Breast epithelium (tissue), 4 donors: ENCODE measurements at regions not wholly inside any gene's neighbourhood (a gene's known extent, or its start where the extent isn't known, plus 50 kb on each side); places are given as distances from the start of the nearest gene placed in this dataset.

ENCODE experiments used
- DNase-seq, 2 donors: peaks; one replicate each; pipeline ENCODE4 v3.0.0-alpha.2; 2019; ENCODE audit warnings: low spot score in 2 of 2
- H3K27ac ChIP-seq, 2 donors: fragments of 200-600 bp; sonication (generic) in 1 of 2; one replicate each; pipeline ENCODE4 v1.5.1; 2016 to 2019; ENCODE audit warnings: mild to moderate bottlenecking in 1 of 2
- H3K27me3 ChIP-seq, 2 donors: fragments of 200-600 bp; sonication (generic) in 1 of 2; one replicate each; pipeline versions ENCODE4 v1.5.1 to v1.6.0; 2017 to 2019; ENCODE audit warnings: control low read depth in 1 of 2, mild to moderate bottlenecking in 1 of 2
- H3K36me3 ChIP-seq: fragments of 200-600 bp; one replicate; pipeline ENCODE4 v1.5.1; 2019
- H3K4me1 ChIP-seq, 2 donors: fragments of 200-600 bp; sonication (generic); one replicate each; pipeline ENCODE4 v1.5.1; 2016 to 2019; ENCODE audit warnings: control low read depth in 1 of 2
- H3K4me3 ChIP-seq, 3 donors: fragments of 200-600 bp; sonication (generic); 1 replicate in 2 of 3; 2 replicates in 1 of 3; pipeline ENCODE4 v1.5.1; 2016 to 2019; ENCODE audit warnings: mild to moderate bottlenecking in 3 of 3, moderate library complexity in 2 of 3
- H3K9me3 ChIP-seq, 2 donors: fragments of 200-600 bp; sonication (generic) in 1 of 2; one replicate each; pipeline ENCODE4 v1.5.1; 2016 to 2019; ENCODE audit warnings: control low read depth in 1 of 2
- POLR2A ChIP-seq: fragments of 450-650 bp; IDR thresholded peaks from one replicate; pipeline ENCODE4 v1.6.1; 2016; ENCODE audit warnings: antibody characterized with exemption, mild to moderate bottlenecking, moderate library complexity
- POLR2AphosphoS5 ChIP-seq, 3 donors: sonication (generic); formaldehyde crosslinking; IDR thresholded peaks; one replicate each; pipeline ENCODE4 v1.6.1; 2017; ENCODE audit warnings: antibody characterized with exemption in 3 of 3
- intact Hi-C: fragments of 100-400 bp; cut with DNase I; formaldehyde crosslinking; loops from one replicate; pipeline ENCODE4 v1.15.1; 2023; ENCODE audit warnings: low total_unique reads
- TF ChIP-seq, protein P1 (sequence below), 3 donors: fragments of 450-650 bp; IDR thresholded peaks; one replicate each; pipeline ENCODE4 v1.5.1; 2016 to 2017; ENCODE audit warnings: antibody characterized with exemption in 3 of 3, mild to moderate bottlenecking in 3 of 3, moderate library complexity in 3 of 3

DNA sequence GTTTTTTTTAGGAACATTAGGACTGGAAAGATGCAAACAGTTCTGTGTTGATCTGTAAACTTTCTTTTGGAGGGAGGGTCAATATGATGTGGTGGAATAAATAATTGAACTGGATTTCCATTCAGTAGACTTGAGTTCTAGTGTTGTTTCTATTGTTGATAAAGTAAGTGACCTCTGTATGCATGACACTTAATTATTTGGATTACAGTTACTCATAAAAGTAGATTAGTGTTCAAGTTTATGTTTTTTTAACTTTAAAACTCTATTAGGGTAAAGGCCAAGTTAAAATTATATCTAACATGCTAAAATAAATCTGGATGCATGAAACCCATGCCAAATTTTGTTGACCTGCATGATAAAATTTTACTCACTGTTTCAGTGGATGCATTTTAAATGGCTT is 85.4 kb upstream of the NR3C2 start:
- intact Hi-C loops = no loop called here
- no peak for TF ChIP-seq POLR2AphosphoS5 (IDR thresholded peaks at IDR 0.05)
- TF ChIP-seq, protein P1, sequence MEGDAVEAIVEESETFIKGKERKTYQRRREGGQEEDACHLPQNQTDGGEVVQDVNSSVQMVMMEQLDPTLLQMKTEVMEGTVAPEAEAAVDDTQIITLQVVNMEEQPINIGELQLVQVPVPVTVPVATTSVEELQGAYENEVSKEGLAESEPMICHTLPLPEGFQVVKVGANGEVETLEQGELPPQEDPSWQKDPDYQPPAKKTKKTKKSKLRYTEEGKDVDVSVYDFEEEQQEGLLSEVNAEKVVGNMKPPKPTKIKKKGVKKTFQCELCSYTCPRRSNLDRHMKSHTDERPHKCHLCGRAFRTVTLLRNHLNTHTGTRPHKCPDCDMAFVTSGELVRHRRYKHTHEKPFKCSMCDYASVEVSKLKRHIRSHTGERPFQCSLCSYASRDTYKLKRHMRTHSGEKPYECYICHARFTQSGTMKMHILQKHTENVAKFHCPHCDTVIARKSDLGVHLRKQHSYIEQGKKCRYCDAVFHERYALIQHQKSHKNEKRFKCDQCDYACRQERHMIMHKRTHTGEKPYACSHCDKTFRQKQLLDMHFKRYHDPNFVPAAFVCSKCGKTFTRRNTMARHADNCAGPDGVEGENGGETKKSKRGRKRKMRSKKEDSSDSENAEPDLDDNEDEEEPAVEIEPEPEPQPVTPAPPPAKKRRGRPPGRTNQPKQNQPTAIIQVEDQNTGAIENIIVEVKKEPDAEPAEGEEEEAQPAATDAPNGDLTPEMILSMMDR (IDR thresholded peaks at IDR 0.05) = no peak
- no peak for TF ChIP-seq POLR2A
- H3K27ac ChIP-seq = peak overlapping the region in 1 of 2 donors; percentile 3
- no peaks in the 10 kb centered on the region for H3K36me3 ChIP-seq
- H3K4me1 ChIP-seq = no peaks in the 10 kb centered on the region
- H3K9me3 ChIP-seq = peaks cover 10 to 11% of the 10 kb centered on the region in 2 donors
- H3K27me3 ChIP-seq = no peaks in the 10 kb centered on the region
- H3K4me3 ChIP-seq = no peak overlapping the region
- no peak for DNase-seq

DNA sequence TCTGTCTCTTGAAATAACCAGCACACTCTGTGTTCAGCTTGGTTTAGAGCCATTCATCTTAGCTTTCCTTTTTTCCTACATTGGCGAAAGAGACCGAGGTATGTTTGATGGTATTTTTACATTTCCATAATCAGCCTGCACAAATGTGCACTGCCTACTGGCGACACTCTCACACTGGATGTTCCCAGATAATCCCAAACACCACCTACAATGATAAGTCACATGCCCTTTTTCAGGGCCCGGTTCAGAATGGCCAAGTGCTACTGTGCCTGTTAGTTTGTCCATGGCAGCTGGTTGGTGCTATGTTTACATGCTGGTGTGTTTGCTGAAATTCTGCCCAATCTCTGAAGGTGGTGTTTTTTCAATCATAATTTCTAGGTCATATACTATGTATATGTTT is 80.8 kb upstream of the NR3C2 start:
- no peaks in the 10 kb centered on the region for H3K4me1 ChIP-seq
- H3K36me3 ChIP-seq = no peaks in the 10 kb centered on the region
- H3K9me3 ChIP-seq = no peaks in the 10 kb centered on the region
- intact Hi-C loops = no loop called here
- H3K27me3 ChIP-seq = no peaks in the 10 kb centered on the region
- H3K4me3 ChIP-seq = no peak overlapping the region
- DNase-seq = no peak
- no peak overlapping the region for H3K27ac ChIP-seq
- no peak for TF ChIP-seq POLR2AphosphoS5 (IDR thresholded peaks at IDR 0.05)
- no peak for TF ChIP-seq POLR2A
- TF ChIP-seq, protein P1 (IDR thresholded peaks at IDR 0.05) = no peak

DNA sequence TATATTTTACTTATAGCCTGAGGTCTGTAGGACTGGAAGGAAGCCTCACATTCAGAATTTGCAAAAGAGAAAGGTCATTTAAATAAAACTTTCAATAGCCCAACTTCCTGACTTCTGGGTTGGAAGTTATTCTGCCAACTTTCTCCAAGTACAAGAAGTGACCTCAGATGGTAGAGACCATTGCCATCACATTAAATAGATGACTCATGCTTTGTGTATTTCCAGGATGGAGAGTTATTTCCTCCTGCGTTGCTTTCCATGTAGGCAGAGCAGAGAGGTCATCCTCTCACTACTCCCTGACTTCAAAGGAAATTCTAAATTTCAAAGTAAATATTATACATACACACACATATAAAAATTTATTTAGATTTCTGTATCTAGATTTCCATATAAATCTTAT is 73.0 kb upstream of the NR3C2 start:
- Histone ChIP-seq H3K4me1 (no peaks in the 10 kb centered on the region), H3K4me3 (no peak overlapping the region), H3K36me3 (no peaks in the 10 kb centered on the region), H3K9me3 (peaks cover 0 to 7% of the 10 kb centered on the region in 2 donors), H3K27me3 (no peaks in the 10 kb centered on the region), H3K27ac (no peak overlapping the region)
- TF ChIP-seq, protein P1 (IDR thresholded peaks at IDR 0.05) = no peak
- no peak for TF ChIP-seq POLR2AphosphoS5 (IDR thresholded peaks at IDR 0.05)
- no peak for TF ChIP-seq POLR2A
- intact Hi-C loops = no loop called here
- DNase-seq = no peak

DNA sequence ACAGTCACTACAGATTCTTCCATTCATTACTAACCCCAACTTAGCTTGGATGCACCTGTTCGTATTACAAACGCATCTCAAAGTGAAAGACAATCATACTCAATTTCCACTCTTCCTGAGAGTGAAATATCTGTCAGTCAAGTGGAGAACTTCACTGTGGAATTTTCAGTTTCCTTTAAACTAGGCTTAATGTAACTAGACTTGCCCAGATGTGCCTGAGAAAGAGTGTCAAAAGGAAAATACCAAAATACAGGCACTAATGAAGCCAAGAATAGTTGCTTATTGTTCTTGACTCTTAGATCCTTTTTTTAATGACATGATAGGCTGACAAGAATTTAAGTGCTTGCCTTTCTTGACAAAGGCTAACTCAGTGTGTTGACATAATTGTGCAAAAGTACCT is 72.4 kb upstream of the NR3C2 start:
- TF ChIP-seq POLR2AphosphoS5 (IDR thresholded peaks at IDR 0.05) (no peak), POLR2A (no peak)
- TF ChIP-seq, protein P1 (IDR thresholded peaks at IDR 0.05) = no peak
- DNase-seq = no peak
- Histone ChIP-seq H3K4me3 (no peak overlapping the region), H3K27ac (peak overlapping the region in 1 of 2 donors; percentile 2), H3K9me3 (peaks cover 0 to 7% of the 10 kb centered on the region in 2 donors), H3K27me3 (no peaks in the 10 kb centered on the region), H3K36me3 (no peaks in the 10 kb centered on the region), H3K4me1 (no peaks in the 10 kb centered on the region)
- intact Hi-C loops = no loop called here

DNA sequence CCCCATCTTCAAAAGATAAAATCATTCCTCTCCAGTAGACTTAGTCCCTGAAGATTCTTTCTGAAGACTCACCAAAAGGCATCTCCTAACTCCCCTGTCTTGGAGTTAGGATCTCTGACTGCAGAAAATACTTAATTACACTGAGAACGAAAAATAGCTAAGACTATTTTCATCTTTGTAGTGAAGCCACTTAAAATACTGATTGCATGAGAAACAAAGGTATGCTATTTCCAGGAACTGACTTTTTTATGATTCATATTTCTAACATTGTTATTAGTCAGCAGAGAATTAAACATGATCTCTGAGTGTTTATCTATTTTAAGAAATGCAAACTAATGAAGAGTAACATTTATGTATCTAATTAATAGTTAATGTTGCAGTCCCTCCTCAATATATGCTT is 71.8 kb upstream of the NR3C2 start:
- H3K27ac ChIP-seq = no peak overlapping the region
- TF ChIP-seq, protein P1 (IDR thresholded peaks at IDR 0.05) = no peak
- no peak for TF ChIP-seq POLR2A
- no peak for TF ChIP-seq POLR2AphosphoS5 (IDR thresholded peaks at IDR 0.05)
- H3K9me3 ChIP-seq = peaks cover 0 to 7% of the 10 kb centered on the region in 2 donors
- H3K4me3 ChIP-seq = no peak overlapping the region
- intact Hi-C loops = no loop called here
- no peaks in the 10 kb centered on the region for H3K4me1 ChIP-seq
- H3K36me3 ChIP-seq = no peaks in the 10 kb centered on the region
- no peak for DNase-seq
- H3K27me3 ChIP-seq = no peaks in the 10 kb centered on the region
